ENCODE measurements at regions not wholly inside any gene's neighbourhood (a gene's known extent, or its start where the extent isn't known, plus 50 kb on each side); places are given as distances from the start of the nearest gene placed in this dataset.
"Not testable (repeated sequence)": the region's sequence is repeated elsewhere in the genome, so short reads cannot be mapped to it uniquely, and the experiment has no call there.

DNA sequence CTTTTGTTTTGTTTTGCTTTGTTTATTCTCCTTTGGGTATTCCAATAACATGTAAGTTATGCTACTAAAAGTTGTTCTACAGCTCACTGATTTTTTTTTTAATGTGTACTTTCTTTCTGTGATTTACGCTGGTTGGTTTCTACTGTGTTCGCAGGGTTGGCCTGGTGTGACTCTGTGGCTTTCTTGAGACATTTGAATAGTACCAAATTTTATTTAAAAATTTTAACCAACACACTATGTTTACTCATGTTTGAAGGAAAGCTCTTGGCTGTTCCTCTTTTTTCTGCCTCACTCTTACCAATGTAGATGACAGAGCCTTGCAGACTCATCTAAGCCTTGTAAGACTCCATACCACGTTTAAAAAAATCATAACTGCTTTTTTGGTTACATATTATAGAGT is 1784.9 kb upstream of the DEFB115 start:
- Histone ChIP-seq H4K20me1 (ENCODE audit: low read depth, low read length) (no peaks in the 10 kb centered on the region), H2AFZ (ENCODE audit: low read depth, low read length, severe bottlenecking) (no peak overlapping the region), H3K9me3 (ENCODE audit: insufficient read depth, low read length) (no peaks in the 10 kb centered on the region), H3K9me2 (replicated peaks; ENCODE audit: insufficient read depth, low read length) (no peaks in the 10 kb centered on the region), H3K27ac (ENCODE audit: low read depth, low read length) (no peak overlapping the region), H3K36me3 (ENCODE audit: low read length) (no peaks in the 10 kb centered on the region), H3K79me2 (ENCODE audit: insufficient read depth, low read length) (no peaks in the 10 kb centered on the region), H3K9ac (ENCODE audit: low read length) (no peak overlapping the region), H3K4me3 (ENCODE audit: insufficient read depth, low read length, poor library complexity, severe bottlenecking) (no peak overlapping the region), H3F3A (ENCODE audit: insufficient read depth) (no peaks in the 10 kb centered on the region), H3K27me3 (ENCODE audit: low read length) (no peaks in the 10 kb centered on the region), H3K4me2 (ENCODE audit: low read depth, low read length, poor library complexity, severe bottlenecking) (no peak overlapping the region)
- TF ChIP-seq EZH2phosphoT487 (conservative IDR thresholded peaks at IDR 0.05; ENCODE audit: low read length), result no peak
- TF ChIP-seq, protein P1, sequence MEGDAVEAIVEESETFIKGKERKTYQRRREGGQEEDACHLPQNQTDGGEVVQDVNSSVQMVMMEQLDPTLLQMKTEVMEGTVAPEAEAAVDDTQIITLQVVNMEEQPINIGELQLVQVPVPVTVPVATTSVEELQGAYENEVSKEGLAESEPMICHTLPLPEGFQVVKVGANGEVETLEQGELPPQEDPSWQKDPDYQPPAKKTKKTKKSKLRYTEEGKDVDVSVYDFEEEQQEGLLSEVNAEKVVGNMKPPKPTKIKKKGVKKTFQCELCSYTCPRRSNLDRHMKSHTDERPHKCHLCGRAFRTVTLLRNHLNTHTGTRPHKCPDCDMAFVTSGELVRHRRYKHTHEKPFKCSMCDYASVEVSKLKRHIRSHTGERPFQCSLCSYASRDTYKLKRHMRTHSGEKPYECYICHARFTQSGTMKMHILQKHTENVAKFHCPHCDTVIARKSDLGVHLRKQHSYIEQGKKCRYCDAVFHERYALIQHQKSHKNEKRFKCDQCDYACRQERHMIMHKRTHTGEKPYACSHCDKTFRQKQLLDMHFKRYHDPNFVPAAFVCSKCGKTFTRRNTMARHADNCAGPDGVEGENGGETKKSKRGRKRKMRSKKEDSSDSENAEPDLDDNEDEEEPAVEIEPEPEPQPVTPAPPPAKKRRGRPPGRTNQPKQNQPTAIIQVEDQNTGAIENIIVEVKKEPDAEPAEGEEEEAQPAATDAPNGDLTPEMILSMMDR (IDR thresholded peaks at IDR 0.05; ENCODE audit: insufficient read depth, low read length, poor library complexity, severe bottlenecking), result no peak

DNA sequence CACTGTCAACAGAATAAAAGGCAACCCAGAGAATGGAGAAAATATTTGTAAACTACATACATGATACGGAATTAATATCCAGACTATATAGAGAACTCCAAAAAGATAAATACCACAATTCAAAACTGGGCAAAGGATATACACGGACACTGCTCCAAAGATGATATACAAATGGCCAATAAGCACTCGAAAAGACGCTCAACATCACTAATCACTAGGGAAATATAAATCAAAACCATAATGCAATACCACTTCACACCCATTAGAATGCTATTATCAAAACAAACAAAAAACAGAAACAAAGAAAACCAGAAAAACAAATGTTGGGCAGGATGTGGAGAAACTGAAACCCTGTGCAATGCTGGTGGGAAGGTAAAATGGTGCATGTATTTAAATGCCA is 1764.6 kb upstream of the DEFB115 start:
- not testable (repeated sequence) for H3K27ac ChIP-seq (ENCODE audit: low read depth, low read length); H3F3A ChIP-seq (ENCODE audit: insufficient read depth); H3K9me2 ChIP-seq (replicated peaks; ENCODE audit: insufficient read depth, low read length); H2AFZ ChIP-seq (ENCODE audit: low read depth, low read length, severe bottlenecking); H3K9ac ChIP-seq (ENCODE audit: low read length); H3K9me3 ChIP-seq (ENCODE audit: insufficient read depth, low read length); H3K4me2 ChIP-seq (ENCODE audit: low read depth, low read length, poor library complexity, severe bottlenecking); H3K79me2 ChIP-seq (ENCODE audit: insufficient read depth, low read length); H3K36me3 ChIP-seq (ENCODE audit: low read length); H3K4me3 ChIP-seq (ENCODE audit: insufficient read depth, low read length, poor library complexity, severe bottlenecking); H3K27me3 ChIP-seq (ENCODE audit: low read length); H4K20me1 ChIP-seq (ENCODE audit: low read depth, low read length)

DNA sequence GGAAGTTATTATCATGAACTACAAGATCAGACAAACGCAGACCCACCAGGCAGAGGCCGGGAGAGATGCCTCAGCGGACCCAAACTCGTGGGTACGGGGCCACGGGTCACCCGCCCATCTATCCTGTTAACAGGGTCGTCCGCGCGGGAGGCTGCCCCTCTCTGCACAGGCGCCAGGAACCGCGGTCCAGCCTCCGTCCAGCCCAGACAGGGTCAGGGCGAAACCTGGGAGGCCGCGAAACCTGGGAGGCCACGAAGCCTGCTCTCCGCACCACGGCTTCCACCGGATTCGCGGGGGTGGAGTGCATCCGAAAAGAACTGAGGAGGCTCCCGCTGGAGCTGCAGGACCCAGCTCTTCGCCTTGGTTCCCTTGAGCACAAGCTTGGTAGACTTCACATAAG is 1760.7 kb upstream of the DEFB115 start:
- H3K4me3 ChIP-seq (ENCODE audit: insufficient read depth, low read length, poor library complexity, severe bottlenecking); H3K4me2 ChIP-seq (ENCODE audit: low read depth, low read length, poor library complexity, severe bottlenecking); H3K36me3 ChIP-seq (ENCODE audit: low read length); H3K9me3 ChIP-seq (ENCODE audit: insufficient read depth, low read length); H3F3A ChIP-seq (ENCODE audit: insufficient read depth); H4K20me1 ChIP-seq (ENCODE audit: low read depth, low read length); H3K9me2 ChIP-seq (replicated peaks; ENCODE audit: insufficient read depth, low read length); H3K27ac ChIP-seq (ENCODE audit: low read depth, low read length); H3K27me3 ChIP-seq (ENCODE audit: low read length); H2AFZ ChIP-seq (ENCODE audit: low read depth, low read length, severe bottlenecking); H3K79me2 ChIP-seq (ENCODE audit: insufficient read depth, low read length); H3K9ac ChIP-seq (ENCODE audit: low read length): not testable (repeated sequence)

DNA sequence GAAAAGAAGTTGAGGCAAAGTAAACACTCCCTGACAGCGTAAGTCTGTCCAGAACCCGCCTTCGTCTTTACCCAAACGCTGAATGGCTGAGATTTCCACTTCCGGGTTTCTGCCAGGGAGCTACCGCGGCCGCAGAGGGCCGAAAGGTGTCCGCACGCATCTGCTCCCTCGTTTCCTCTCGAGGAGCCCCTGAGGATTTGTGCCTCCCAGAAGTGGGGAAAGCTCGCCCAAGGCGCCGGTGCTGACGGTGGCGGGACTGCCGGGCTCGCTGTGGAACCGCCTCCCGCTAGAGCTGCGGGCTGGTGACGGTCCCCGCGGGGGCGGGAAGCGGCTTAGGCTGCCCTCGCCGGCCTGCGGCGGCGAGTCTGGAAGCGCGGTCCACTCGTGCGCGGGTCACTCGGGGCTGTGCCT is 1760.2 kb upstream of the DEFB115 start:
- Histone ChIP-seq H3K27me3 (ENCODE audit: low read length) (no peaks in the 10 kb centered on the region), H2AFZ (ENCODE audit: low read depth, low read length, severe bottlenecking) (no peak overlapping the region), H3K27ac (ENCODE audit: low read depth, low read length) (no peak overlapping the region), H3F3A (ENCODE audit: insufficient read depth) (no peaks in the 10 kb centered on the region), H4K20me1 (ENCODE audit: low read depth, low read length) (no peaks in the 10 kb centered on the region), H3K36me3 (ENCODE audit: low read length) (no peaks in the 10 kb centered on the region), H3K4me3 (ENCODE audit: insufficient read depth, low read length, poor library complexity, severe bottlenecking) (no peak overlapping the region), H3K79me2 (ENCODE audit: insufficient read depth, low read length) (no peaks in the 10 kb centered on the region), H3K4me2 (ENCODE audit: low read depth, low read length, poor library complexity, severe bottlenecking) (no peak overlapping the region), H3K9me3 (ENCODE audit: insufficient read depth, low read length) (no peaks in the 10 kb centered on the region), H3K9me2 (replicated peaks; ENCODE audit: insufficient read depth, low read length) (no peaks in the 10 kb centered on the region), H3K9ac (ENCODE audit: low read length) (no peak overlapping the region)
- TF ChIP-seq EZH2phosphoT487 (conservative IDR thresholded peaks at IDR 0.05; ENCODE audit: low read length), result no peak

DNA sequence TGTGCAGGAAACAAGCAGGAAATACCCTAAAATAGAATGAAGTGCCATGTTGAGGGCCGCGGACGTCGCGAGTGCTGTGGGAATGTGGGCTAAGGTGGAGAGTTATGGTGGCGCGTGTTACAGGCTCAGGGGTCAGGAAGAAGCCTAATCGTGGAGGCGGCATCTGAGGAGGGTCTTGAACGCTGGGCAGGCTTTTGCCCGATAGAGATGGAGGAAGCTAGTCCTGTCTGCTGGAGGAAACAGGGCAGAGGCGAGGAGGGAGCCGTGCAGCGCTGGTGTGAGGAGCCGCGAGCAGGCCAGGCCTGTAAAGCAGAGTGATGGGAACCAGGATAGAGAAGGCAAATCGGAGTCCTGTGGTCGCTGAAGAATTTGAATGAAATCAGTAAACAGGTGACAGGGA is 1759.8 kb upstream of the DEFB115 start:
- not testable (repeated sequence) for H4K20me1 ChIP-seq (ENCODE audit: low read depth, low read length); H3K9ac ChIP-seq (ENCODE audit: low read length); H3K9me3 ChIP-seq (ENCODE audit: insufficient read depth, low read length); H3K27me3 ChIP-seq (ENCODE audit: low read length); H2AFZ ChIP-seq (ENCODE audit: low read depth, low read length, severe bottlenecking); H3F3A ChIP-seq (ENCODE audit: insufficient read depth); H3K9me2 ChIP-seq (replicated peaks; ENCODE audit: insufficient read depth, low read length); H3K27ac ChIP-seq (ENCODE audit: low read depth, low read length); H3K4me2 ChIP-seq (ENCODE audit: low read depth, low read length, poor library complexity, severe bottlenecking); H3K4me3 ChIP-seq (ENCODE audit: insufficient read depth, low read length, poor library complexity, severe bottlenecking); H3K79me2 ChIP-seq (ENCODE audit: insufficient read depth, low read length); H3K36me3 ChIP-seq (ENCODE audit: low read length)

DNA sequence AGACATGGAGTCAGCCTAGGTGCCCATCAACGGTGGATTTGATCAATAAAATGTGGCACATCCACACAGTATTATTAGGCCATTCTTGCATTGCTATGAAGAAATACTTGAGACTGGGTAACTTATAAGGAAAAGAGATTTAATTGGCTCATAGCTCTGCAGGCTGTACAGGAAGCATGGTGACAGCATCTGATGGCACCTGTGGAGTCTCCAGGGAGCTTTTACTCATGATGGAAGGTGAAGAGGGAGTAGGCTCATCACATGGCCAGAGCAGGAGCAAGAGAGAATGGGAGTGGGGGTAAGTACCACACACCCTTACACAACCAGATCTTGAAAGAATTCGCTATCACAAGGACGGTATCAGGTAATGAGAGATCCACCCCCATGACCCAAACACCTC is 1756.7 kb upstream of the DEFB115 start:
- not testable (repeated sequence) for H3K4me3 ChIP-seq (ENCODE audit: insufficient read depth, low read length, poor library complexity, severe bottlenecking); H3K27ac ChIP-seq (ENCODE audit: low read depth, low read length); H3K9me2 ChIP-seq (replicated peaks; ENCODE audit: insufficient read depth, low read length); H2AFZ ChIP-seq (ENCODE audit: low read depth, low read length, severe bottlenecking); H4K20me1 ChIP-seq (ENCODE audit: low read depth, low read length); H3K9me3 ChIP-seq (ENCODE audit: insufficient read depth, low read length); H3F3A ChIP-seq (ENCODE audit: insufficient read depth); H3K27me3 ChIP-seq (ENCODE audit: low read length); H3K4me2 ChIP-seq (ENCODE audit: low read depth, low read length, poor library complexity, severe bottlenecking); H3K36me3 ChIP-seq (ENCODE audit: low read length); H3K9ac ChIP-seq (ENCODE audit: low read length); H3K79me2 ChIP-seq (ENCODE audit: insufficient read depth, low read length)

DNA sequence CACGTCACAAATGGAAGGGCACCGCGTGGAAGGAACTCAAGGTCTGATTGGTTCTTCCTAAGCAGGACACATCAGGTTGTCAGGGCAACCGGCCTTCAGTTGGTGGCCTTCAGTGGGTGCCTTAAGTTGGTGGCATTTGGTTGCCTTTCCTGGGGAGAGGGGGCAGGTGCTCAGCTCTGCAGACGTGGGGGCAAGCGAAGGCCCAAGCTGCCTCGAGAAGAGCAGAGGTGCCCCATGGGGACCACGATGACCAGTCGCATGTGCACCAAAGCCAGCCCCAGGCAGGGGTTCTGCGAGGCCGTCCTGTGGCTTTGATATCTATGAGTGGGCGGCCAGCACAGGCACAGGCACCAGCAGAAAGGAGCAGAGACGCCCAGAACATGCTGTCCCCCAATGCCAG is 1742.8 kb upstream of the DEFB115 start:
- not testable (repeated sequence) for H3K4me3 ChIP-seq (ENCODE audit: insufficient read depth, low read length, poor library complexity, severe bottlenecking); H3K9me2 ChIP-seq (replicated peaks; ENCODE audit: insufficient read depth, low read length); H3K9me3 ChIP-seq (ENCODE audit: insufficient read depth, low read length); H2AFZ ChIP-seq (ENCODE audit: low read depth, low read length, severe bottlenecking); H3K79me2 ChIP-seq (ENCODE audit: insufficient read depth, low read length); H3K9ac ChIP-seq (ENCODE audit: low read length); H4K20me1 ChIP-seq (ENCODE audit: low read depth, low read length); H3F3A ChIP-seq (ENCODE audit: insufficient read depth); H3K4me2 ChIP-seq (ENCODE audit: low read depth, low read length, poor library complexity, severe bottlenecking); H3K36me3 ChIP-seq (ENCODE audit: low read length); H3K27ac ChIP-seq (ENCODE audit: low read depth, low read length); H3K27me3 ChIP-seq (ENCODE audit: low read length)
